ENCODE measurements at regions not wholly inside any gene's neighbourhood (a gene's known extent, or its start where the extent isn't known, plus 50 kb on each side); places are given as distances from the start of the nearest gene placed in this dataset.

- TF ChIP-seq GABPA (IDR thresholded peaks at IDR 0.05; ENCODE audit: low read depth) = no peak
- no peak for TF ChIP-seq ASH2L (IDR thresholded peaks at IDR 0.05; ENCODE audit: borderline replicate concordance, low read depth)
- TF ChIP-seq NRF1 (conservative IDR thresholded peaks at IDR 0.05; ENCODE audit: low read depth, low read length) = no peak
- no peak for TF ChIP-seq SREBF1 (IDR thresholded peaks at IDR 0.05; ENCODE audit: low read length)
Measured at GRCh38 chr11:128324531-128325141, 262.7 kb downstream of the ETS1 start.

Measured in GM12878 (cell line).